ENCODE measurements at regions not wholly inside any gene's neighbourhood (a gene's known extent, or its start where the extent isn't known, plus 50 kb on each side); places are given as distances from the start of the nearest gene placed in this dataset.
"Not testable (repeated sequence)": the region's sequence is repeated elsewhere in the genome, so short reads cannot be mapped to it uniquely, and the experiment has no call there.

DNA sequence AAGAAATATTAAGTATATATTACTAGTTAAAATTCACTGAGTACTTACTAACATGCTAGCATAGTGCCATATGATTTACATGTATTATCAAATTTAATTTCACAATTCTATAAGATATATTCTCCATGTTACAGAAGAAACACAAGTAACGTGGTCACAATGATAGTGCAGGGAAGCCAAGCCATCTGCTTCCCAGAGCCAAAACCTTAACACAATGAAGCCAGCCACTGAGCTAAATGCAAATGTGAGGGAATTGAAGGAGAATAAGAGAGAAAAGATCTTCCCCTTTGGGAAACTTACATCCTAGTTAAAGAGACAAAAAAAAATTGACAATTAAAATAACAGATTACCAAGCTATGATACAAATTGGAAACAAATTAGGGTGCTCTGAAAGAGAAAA, 63.6 kb downstream of the ELAPOR2 start:
- TF ChIP-seq CTCF (IDR thresholded peaks at IDR 0.05; ENCODE audit: low read depth, low read length), result no peak
- no peak for DNase-seq (ENCODE audit: low read depth in 2 of 2)

GRCh38 chr7:86995052-86995725, 64.3 kb downstream of the ELAPOR2 start:
- H3K4me3 ChIP-seq (replicated peaks in 1 of 2; ENCODE audit: low read depth in 2 of 2, low read length in 2 of 2), result no peak overlapping the region
- no peak for TF ChIP-seq CTCF (IDR thresholded peaks at IDR 0.05; ENCODE audit: low read depth, low read length)
- no peak for DNase-seq (ENCODE audit: low read depth in 2 of 2)

More for the DNA sequence above, 63.6 kb downstream of the ELAPOR2 start:
- no peak overlapping the region for H3K4me3 ChIP-seq (replicated peaks in 1 of 2; ENCODE audit: low read depth in 2 of 2, low read length in 2 of 2)

GRCh38 chr7:86991771-86992191, 67.7 kb downstream of the ELAPOR2 start:
- no peak for TF ChIP-seq CTCF (IDR thresholded peaks at IDR 0.05; ENCODE audit: low read depth, low read length)
- H3K4me3 ChIP-seq (replicated peaks in 1 of 2; ENCODE audit: low read depth in 2 of 2, low read length in 2 of 2), result no peak overlapping the region
- no peak for DNase-seq (ENCODE audit: low read depth in 2 of 2)

DNA sequence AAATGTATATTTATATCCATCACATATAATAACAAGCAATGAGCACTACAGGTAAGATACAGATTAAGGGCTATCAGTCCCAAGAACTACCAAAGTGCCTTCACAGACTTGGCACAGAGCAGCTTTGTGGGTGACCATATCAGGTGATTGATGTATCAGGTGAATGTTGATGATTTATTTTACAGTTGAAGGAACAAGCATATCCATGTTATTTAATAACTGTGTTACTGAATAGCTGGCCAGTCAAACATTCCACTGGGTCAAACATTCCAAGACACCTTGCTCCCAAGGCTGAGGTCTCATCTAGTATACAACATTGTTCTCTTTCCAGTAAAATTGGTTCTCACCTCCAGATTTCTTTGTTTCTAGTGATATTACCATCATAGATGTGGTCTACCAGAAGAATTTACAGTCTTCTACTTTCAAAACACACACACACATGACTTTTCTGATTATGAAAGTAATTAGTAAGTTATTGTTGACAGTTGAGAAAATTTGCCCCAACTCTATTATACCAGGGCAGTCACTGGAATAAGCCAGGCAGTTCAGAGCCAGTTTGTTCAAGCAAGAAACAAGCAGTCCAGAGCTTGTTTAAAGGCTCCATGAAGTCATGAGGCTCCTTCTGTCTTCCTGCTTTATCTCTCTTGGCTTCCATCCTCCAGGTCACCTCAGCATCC, 68.2 kb downstream of the ELAPOR2 start:
- no peak for DNase-seq (ENCODE audit: low read depth in 2 of 2)
- H3K4me3 ChIP-seq (replicated peaks in 1 of 2; ENCODE audit: low read depth in 2 of 2, low read length in 2 of 2), result no peak overlapping the region
- no peak for TF ChIP-seq CTCF (IDR thresholded peaks at IDR 0.05; ENCODE audit: low read depth, low read length)

DNA sequence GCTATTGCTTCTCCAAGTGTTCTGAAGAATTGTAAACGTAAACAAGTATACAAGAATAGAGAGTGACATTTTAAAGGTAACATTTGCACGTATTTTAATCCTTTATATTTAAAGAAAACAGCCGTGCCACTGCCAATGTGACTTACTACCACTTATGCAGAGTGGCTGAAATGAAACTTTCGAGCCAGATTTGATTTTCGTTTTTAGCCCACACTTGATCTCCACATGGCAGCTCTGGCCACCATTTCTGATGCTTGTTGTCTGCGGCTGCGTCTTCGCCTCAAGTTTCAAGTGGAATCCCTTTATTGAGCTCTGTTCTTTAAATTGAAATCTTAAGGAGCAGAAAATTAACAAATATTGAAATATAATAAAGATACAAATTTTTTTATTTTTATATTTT, 70.0 kb downstream of the ELAPOR2 start:
- DNase-seq (ENCODE audit: low read depth in 2 of 2), result no peak
- TF ChIP-seq CTCF (IDR thresholded peaks at IDR 0.05; ENCODE audit: low read depth, low read length), result no peak
- no peak overlapping the region for H3K4me3 ChIP-seq (replicated peaks in 1 of 2; ENCODE audit: low read depth in 2 of 2, low read length in 2 of 2)

DNA sequence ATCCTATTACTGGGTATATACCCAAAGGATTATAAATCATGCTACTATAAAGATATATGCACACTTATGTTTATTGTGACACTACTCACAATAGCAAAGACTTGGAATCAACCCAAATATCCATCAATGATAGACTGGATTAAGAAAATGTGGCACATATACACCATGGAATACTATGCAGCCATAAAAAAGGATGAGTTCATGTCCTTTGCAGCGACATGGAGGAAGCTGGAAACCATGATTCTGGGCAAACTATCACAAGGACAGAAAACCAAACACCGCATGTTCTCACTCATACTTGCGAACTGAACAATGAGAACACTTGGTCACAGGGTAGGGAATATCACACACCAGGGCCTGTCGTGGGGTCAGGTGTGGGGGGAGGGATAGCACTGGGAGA, 71.6 kb downstream of the ELAPOR2 start:
- not testable (repeated sequence) for DNase-seq (ENCODE audit: low read depth in 2 of 2); H3K4me3 ChIP-seq (replicated peaks in 1 of 2; ENCODE audit: low read depth in 2 of 2, low read length in 2 of 2)

GRCh38 chr7:86987358-86987757, 72.1 kb downstream of the ELAPOR2 start:
- H3K4me3 ChIP-seq (replicated peaks in 1 of 2; ENCODE audit: low read depth in 2 of 2, low read length in 2 of 2); DNase-seq (ENCODE audit: low read depth in 2 of 2): not testable (repeated sequence)

- not testable (repeated sequence) for DNase-seq (ENCODE audit: low read depth in 2 of 2); H3K4me3 ChIP-seq (replicated peaks in 1 of 2; ENCODE audit: low read depth in 2 of 2, low read length in 2 of 2)
Measured at GRCh38 chr7:86985342-86985741, 74.1 kb downstream of the ELAPOR2 start.

DNA sequence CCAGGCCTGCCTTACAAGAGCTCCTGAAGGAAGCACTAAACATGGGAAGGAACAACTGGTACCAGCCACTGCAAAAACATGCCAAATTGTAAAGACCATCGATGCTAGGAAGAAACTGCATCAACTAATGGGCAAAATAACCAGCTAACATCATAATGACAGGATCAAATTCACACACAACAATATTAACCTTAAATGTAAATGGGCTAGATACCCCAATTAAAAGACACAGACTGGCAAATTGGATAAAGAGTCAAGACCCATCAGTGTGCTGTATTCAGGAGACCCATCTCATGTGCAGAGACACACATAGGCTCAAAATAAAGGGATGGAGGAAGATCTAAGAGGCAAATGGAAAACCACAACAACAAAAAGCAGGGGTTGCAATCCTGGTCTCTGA, 75.8 kb downstream of the ELAPOR2 start:
- H3K4me3 ChIP-seq (replicated peaks in 1 of 2; ENCODE audit: low read depth in 2 of 2, low read length in 2 of 2); DNase-seq (ENCODE audit: low read depth in 2 of 2): not testable (repeated sequence)

DNA sequence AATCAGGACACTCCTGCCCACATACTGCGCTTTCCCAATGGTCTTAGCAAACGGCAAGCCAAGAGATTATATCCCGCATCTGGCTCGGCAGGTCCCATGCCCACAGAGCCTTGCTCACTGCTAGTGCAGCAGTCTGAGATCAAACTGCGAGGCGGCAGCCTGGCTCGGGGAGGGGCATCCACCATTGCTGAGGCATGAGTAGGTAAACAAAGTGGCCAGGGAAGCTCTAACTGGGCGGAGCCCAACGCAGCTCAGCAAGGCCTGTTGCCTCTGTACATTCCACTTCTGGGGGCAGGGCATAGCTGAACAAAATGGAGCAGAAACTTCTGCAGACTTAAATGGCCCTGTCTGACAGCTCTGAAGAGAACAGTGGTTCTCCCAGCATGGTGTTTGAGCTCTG, 77.5 kb downstream of the ELAPOR2 start:
- not testable (repeated sequence) for DNase-seq (ENCODE audit: low read depth in 2 of 2); H3K4me3 ChIP-seq (replicated peaks in 1 of 2; ENCODE audit: low read depth in 2 of 2, low read length in 2 of 2)
